Lower lobe of right lung (tissue), 2 donors: ENCODE measurements at regions not wholly inside any gene's neighbourhood (a gene's known extent, or its start where the extent isn't known, plus 50 kb on each side); places are given as distances from the start of the nearest gene placed in this dataset.

Experiments used
- ATAC-seq, 2 donors: fragments of 200-7000 bp; cut with Tn5 transposase; one replicate each; pipeline ENCODE4 v1.9.1; 2020 to 2022; ENCODE audit warnings: mild to moderate bottlenecking in 2 of 2, moderate library complexity in 2 of 2
- DNase-seq: peaks from one replicate; pipeline ENCODE4 v3.0.0-alpha.2; 2020
- H3K27ac ChIP-seq: fragments of 200-600 bp; one replicate; pipeline ENCODE4 v1.8.0; 2022
- H3K27me3 ChIP-seq: fragments of 200-600 bp; one replicate; pipeline ENCODE4 v1.8.0; 2022; ENCODE audit warnings: low read depth
- H3K36me3 ChIP-seq: fragments of 200-600 bp; one replicate; pipeline ENCODE4 v1.8.0; 2022; ENCODE audit warnings: mild to moderate bottlenecking
- H3K4me1 ChIP-seq: fragments of 200-600 bp; one replicate; pipeline ENCODE4 v1.8.0; 2022
- H3K4me3 ChIP-seq: fragments of 200-600 bp; one replicate; pipeline ENCODE4 v1.8.0; 2022; ENCODE audit warnings: mild to moderate bottlenecking
- H3K9me3 ChIP-seq: fragments of 200-600 bp; one replicate; pipeline ENCODE4 v1.8.0; 2022
- CTCF ChIP-seq: fragments of 200-600 bp; IDR thresholded peaks from one replicate; pipeline ENCODE4 v1.8.0; 2022; ENCODE audit warnings: antibody characterized with exemption, mild to moderate bottlenecking
- intact Hi-C: fragments of 100-400 bp; cut with DNase I; formaldehyde crosslinking; loops from one replicate; pipeline ENCODE4 v1.11.0; 2022
- donor health status: DM: no; HTN: yes; CAD: no; lungs with severe emphysema.

- no peak overlapping the region for H3K27ac ChIP-seq
- intact Hi-C loops, result no loop called here
- no peaks in the 10 kb centered on the region for H3K36me3 ChIP-seq
- TF ChIP-seq CTCF, result no peak
- no peaks in the 10 kb centered on the region for H3K4me1 ChIP-seq
- no peak for DNase-seq
- no peaks in the 10 kb centered on the region for H3K9me3 ChIP-seq
- ATAC-seq, result no peak
- H3K4me3 ChIP-seq, result no peak overlapping the region
- no peaks in the 10 kb centered on the region for H3K27me3 ChIP-seq
Observed at GRCh38 chr6:18601516-18602020, 214.4 kb downstream of the RNF144B start.

- TF ChIP-seq CTCF, result no peak
- intact Hi-C loops, result no loop called here
- Histone ChIP-seq H3K36me3 (no peaks in the 10 kb centered on the region), H3K4me1 (no peaks in the 10 kb centered on the region), H3K9me3 (no peaks in the 10 kb centered on the region), H3K27ac (no peak overlapping the region), H3K4me3 (no peak overlapping the region), H3K27me3 (no peaks in the 10 kb centered on the region)
- no peak for DNase-seq
- ATAC-seq, result no peak
Observed at GRCh38 chr6:18602931-18603330, 215.8 kb downstream of the RNF144B start.

- TF ChIP-seq CTCF, result no peak
- H3K4me1 ChIP-seq, result no peaks in the 10 kb centered on the region
- no peak overlapping the region for H3K27ac ChIP-seq
- H3K4me3 ChIP-seq, result no peak overlapping the region
- H3K36me3 ChIP-seq, result no peaks in the 10 kb centered on the region
- DNase-seq, result no peak
- no peaks in the 10 kb centered on the region for H3K9me3 ChIP-seq
- intact Hi-C loops, result no loop called here
- no peaks in the 10 kb centered on the region for H3K27me3 ChIP-seq
- ATAC-seq, result no peak
Observed at GRCh38 chr6:18603361-18603760, 216.2 kb downstream of the RNF144B start.

GRCh38 chr6:18605841-18606240, 218.7 kb downstream of the RNF144B start:
- no peaks in the 10 kb centered on the region for H3K36me3 ChIP-seq
- H3K4me3 ChIP-seq, result no peak overlapping the region
- no peak for TF ChIP-seq CTCF
- no peak for ATAC-seq
- DNase-seq, result no peak
- intact Hi-C loops, result no loop called here
- H3K9me3 ChIP-seq, result no peaks in the 10 kb centered on the region
- no peak overlapping the region for H3K27ac ChIP-seq
- H3K27me3 ChIP-seq, result no peaks in the 10 kb centered on the region
- no peaks in the 10 kb centered on the region for H3K4me1 ChIP-seq

GRCh38 chr6:18609715-18610114, 222.6 kb downstream of the RNF144B start:
- no peak for DNase-seq
- H3K27ac ChIP-seq, result no peak overlapping the region
- no peaks in the 10 kb centered on the region for H3K9me3 ChIP-seq
- no peak for TF ChIP-seq CTCF
- no peaks in the 10 kb centered on the region for H3K27me3 ChIP-seq
- H3K4me3 ChIP-seq, result no peak overlapping the region
- no peak for ATAC-seq
- intact Hi-C loops, result no loop called here
- no peaks in the 10 kb centered on the region for H3K36me3 ChIP-seq
- H3K4me1 ChIP-seq, result no peaks in the 10 kb centered on the region
